Epithelial cell of esophagus (primary cell): ENCODE measurements at regions not wholly inside any gene's neighbourhood (a gene's known extent, or its start where the extent isn't known, plus 50 kb on each side); places are given as distances from the start of the nearest gene placed in this dataset.

Source experiments
- DNase-seq: peaks from one replicate; pipeline ENCODE4 v3.0.0; 2010; ENCODE audit warnings: low read depth
- H3K4me3 ChIP-seq: 2 replicates; pipeline ENCODE4 v1.5.1; 2011; ENCODE audit warnings: mild to moderate bottlenecking, low read length, control low read depth
- TF ChIP-seq, protein P1 (sequence below): IDR thresholded peaks from 2 replicates; pipeline ENCODE4 v1.5.1; 2011; ENCODE audit warnings: low read depth, mild to moderate bottlenecking, low read length, control low read depth, inconsistent platforms; ENCODE audit not compliant: insufficient read depth; ENCODE audit errors: missing control alignments

DNA sequence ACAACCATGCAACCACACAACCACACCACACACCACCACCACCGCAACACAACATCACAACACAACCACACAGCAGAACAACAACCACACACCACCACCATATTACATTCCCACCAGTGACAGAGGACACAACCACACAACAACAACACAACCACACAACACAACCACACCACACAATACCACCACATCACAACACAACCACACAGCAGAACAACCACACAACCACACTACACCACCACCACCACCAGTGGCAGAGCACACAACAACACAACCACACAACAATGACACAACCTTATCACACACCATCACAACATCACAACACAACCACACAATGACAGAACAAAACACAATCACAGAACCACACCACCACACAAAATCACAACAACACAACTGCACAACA lies 313.0 kb upstream of the MYT1L start:
- H3K4me3 ChIP-seq, result no peak overlapping the region
- DNase-seq, result no peak
- TF ChIP-seq, protein P1, sequence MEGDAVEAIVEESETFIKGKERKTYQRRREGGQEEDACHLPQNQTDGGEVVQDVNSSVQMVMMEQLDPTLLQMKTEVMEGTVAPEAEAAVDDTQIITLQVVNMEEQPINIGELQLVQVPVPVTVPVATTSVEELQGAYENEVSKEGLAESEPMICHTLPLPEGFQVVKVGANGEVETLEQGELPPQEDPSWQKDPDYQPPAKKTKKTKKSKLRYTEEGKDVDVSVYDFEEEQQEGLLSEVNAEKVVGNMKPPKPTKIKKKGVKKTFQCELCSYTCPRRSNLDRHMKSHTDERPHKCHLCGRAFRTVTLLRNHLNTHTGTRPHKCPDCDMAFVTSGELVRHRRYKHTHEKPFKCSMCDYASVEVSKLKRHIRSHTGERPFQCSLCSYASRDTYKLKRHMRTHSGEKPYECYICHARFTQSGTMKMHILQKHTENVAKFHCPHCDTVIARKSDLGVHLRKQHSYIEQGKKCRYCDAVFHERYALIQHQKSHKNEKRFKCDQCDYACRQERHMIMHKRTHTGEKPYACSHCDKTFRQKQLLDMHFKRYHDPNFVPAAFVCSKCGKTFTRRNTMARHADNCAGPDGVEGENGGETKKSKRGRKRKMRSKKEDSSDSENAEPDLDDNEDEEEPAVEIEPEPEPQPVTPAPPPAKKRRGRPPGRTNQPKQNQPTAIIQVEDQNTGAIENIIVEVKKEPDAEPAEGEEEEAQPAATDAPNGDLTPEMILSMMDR, result no peak

DNA sequence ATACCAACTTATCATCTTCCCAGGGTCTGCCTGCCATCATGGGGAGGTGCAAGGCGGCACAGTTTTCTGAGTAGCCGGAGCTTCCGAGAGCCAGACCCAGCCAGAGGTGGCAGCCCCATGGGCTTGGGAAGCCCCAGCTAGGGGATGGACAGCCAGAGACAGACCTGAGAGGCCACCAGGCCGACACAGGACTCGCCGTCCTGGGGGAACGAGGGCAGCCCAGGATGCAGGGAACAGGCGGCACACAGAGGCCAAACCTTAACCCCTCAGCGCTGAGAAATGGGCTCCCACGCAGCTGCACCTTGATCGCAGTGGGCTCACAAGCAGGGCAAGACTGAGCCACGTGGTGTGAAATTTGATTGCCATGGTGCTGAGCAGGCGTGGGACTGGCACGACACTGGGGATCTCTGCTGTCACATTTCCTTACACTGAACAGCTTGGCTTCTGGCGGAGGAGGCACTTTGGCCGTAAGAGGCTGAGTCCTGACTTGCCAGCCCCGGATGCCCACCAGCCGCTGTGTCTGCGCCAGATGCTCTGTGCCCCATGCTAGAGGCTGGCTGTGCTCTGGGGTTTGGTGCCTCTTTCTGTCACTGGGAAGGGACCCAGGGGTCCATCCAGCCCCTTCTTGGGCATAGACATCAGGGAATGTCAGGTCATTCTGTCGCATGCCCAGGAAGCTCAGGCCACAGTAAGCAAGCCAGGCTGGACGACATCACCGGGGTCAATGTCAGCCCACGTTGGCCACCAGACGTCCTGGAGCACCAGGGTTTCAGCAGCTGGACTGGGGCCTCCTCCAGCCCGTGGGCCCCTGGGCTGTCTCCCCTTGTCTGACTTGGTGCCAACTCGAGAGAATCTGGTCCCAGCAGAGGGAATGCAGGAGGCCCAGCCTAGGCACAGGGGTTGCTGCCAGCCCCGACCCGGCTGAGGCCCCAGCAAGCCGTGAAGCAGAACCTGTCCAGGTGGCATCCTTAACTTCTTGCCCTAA lies 312.1 kb upstream of the MYT1L start:
- no peak for DNase-seq
- TF ChIP-seq, protein P1, result no peak

DNA sequence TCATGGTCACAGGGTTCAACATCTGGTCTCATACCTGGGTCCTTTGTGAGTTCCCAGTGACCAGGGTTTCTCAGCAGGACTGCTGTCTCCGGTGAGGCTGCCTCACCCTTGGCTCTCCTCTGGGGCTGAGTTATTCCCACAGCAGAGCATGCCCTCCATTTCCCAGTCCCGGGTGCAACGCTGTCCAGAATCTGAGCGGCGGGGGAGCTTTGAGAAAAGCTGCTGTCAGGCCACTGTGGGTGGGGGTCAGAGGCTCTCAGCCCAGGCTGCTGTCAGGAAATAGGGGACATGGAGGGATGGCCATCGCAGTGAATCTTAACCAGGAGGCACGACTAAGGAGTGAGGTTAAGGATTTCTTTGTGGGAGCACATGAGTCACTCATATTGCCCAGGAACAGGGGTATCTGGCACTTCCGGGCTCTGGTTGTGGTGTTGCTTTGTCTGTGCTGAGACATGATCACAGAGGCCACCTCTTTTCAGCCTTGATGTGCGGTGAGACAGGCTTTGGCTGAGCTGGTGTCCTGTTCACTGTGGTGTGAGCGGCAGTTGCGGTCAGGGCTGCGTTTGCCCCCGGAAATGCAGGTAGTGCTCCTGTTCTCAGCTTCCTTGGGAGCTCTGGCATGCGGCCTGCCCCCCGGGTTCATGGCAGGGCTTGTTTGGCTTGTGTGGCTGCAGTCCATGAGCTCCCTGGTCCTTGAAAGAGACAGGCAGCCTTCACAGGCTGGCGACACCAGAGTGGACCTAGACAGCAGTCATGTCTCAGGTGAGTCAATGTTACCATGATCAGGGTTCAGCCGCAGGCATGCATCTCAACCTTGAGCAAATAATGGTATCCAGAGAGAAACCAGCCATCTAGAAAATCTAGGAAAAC lies 310.7 kb upstream of the MYT1L start:
- DNase-seq, result no peak
- TF ChIP-seq, protein P1, result no peak
- no peak overlapping the region for H3K4me3 ChIP-seq

More for the DNA sequence above, 312.1 kb upstream of the MYT1L start:
- no peak overlapping the region for H3K4me3 ChIP-seq

DNA sequence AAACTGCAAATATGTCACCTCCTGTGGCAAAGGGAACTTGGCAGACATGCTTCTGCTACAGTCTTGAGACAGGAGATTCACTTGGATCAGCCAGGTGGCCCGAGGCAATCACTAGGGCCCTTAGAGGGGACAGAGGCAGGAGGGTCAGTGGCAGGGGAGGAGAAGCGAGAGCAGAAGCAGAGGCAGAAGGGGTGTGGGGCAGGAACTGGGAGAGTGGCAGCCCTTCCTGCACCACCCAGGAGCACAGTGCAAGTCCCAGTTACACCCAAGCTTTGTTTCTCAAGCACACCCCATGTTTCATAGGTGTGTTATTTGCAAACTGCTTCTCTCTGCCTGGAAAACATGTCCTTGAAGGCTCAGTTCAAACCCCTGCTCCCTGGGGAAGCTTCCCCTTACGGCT lies 309.7 kb upstream of the MYT1L start:
- H3K4me3 ChIP-seq, result no peak overlapping the region
- peak; percentile 27 for DNase-seq
- TF ChIP-seq, protein P1, result no peak

DNA sequence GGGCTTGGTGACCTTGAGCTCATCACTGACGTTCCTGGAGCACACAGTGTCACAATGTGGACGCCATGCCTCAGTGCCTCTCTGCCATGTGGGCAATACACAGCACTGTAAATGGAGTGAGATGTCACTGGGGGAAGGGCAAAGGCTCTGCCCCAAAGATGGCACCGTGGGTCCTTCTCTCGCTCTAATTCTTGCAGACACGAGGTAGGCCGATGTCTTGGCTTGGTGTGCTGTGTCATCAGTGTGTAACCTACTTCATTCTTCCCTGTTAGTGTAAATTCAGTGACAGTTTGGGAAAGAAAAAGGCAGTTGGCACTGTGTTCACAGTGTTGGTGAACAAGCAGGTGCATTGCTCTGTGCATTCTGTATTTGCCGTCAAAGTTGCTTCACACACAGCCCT lies 309.3 kb upstream of the MYT1L start:
- no peak for DNase-seq
- H3K4me3 ChIP-seq, result no peak overlapping the region
- TF ChIP-seq, protein P1, result no peak

DNA sequence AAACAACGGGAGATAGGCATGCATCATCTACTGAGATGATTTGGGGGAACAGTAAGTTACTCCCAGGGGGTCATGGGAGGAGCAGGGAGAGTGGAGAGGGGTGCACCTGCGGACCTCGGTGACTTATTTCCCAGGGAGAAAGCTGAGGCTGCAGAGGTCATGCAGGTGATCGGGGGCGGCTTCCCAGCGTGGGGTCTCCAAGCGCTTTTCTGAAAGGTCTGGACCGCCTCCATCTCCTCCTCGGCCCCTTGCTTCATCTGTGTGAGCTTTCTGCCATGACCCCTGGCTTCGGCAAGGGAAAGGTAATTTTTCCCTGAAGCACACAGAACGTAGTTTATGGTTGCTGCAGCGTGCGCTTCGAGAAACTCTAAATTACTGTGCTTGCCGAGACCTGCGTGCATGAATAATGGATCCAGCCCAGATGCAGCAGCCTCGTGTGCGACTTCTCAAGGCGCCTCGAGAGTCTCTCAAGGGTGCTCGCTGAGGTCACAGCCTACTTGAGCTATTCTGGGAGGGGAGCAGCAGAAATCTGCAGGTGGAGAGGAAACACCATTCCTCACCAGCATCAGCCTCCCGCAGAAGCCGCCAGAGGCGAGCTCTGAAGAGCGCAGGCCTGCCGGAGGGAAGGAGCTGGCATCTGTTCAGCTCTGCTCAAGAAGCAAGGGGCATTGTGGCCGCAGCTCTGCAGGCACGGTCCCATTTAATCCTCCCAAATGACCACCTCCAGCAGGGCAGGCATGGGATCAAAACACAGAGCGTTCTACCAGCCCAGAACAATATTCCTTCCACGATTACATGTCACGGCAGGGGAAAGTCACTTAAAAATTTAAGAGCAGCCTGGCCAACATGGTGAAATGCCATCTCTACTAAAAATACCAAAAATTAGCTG lies 308.4 kb upstream of the MYT1L start:
- peak; percentile 33 for DNase-seq
- no peak overlapping the region for H3K4me3 ChIP-seq
- TF ChIP-seq, protein P1, result no peak
